GM12874 (cell line): ENCODE measurements at regions not wholly inside any gene's neighbourhood (a gene's known extent, or its start where the extent isn't known, plus 50 kb on each side); places are given as distances from the start of the nearest gene placed in this dataset.

Experiments
- CTCF ChIP-seq: IDR thresholded peaks from 2 replicates; pipeline ENCODE4 v1.5.1; 2011; ENCODE audit warnings: low read depth, mild to moderate bottlenecking, control low read depth, low read length, moderate library complexity; ENCODE audit not compliant: insufficient read depth

DNA sequence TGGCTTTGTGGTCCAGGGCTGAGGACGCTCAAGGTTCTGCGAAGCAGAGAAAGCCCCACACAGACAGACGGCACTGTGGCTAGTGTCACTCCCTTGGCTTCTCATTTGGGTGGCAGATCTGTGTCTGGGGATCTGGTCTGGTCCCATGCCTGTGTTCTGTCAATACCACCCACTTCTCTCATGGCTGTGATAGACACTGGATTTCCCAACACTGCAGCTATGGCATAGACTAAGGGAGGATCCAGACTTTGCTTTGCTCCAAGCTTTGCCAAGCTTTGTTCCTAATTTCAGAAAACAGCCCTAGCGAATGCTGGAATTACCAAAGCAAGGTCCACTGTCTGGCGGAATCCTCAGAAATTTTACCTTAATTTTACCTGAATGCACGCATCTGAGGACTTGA is 62.1 kb downstream of the GADD45G start:
- no peak for TF ChIP-seq CTCF

- no peak for TF ChIP-seq CTCF
Measured at GRCh38 chr9:89667726-89668125, 62.9 kb downstream of the GADD45G start.

DNA sequence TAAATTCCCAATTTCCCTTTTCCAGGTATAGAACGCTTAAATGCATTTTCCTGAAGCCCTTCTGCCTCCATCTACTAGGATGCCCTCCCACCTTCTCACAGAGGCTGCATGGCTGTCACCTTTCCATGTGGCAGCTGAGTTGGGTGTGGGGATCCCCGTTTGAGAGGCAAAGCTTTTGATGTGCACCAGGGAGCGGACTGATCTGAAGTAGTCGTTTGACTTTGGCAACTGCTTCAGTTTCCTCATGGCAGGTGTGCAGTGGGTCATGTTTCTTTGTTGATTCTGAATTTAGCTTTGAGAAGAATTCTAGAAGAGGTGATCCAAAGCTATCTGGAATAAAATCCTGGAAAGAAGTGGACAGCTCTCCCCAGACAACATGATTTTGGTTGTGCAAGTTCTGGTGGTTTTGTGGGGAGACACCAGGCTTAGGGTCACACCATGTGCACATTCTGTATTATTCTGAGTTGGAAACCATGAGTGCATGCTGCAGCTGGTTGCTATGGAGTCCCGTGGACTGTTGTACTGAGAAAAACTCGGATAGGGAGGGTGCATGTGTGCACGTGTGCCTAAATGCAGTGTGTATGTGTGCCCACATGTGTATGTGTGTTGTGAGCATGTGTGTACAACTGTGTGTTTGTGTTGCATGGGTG is 63.5 kb downstream of the GADD45G start:
- TF ChIP-seq CTCF, result no peak

- no peak for TF ChIP-seq CTCF
Measured at GRCh38 chr9:89668866-89669246, 64.0 kb downstream of the GADD45G start.

DNA sequence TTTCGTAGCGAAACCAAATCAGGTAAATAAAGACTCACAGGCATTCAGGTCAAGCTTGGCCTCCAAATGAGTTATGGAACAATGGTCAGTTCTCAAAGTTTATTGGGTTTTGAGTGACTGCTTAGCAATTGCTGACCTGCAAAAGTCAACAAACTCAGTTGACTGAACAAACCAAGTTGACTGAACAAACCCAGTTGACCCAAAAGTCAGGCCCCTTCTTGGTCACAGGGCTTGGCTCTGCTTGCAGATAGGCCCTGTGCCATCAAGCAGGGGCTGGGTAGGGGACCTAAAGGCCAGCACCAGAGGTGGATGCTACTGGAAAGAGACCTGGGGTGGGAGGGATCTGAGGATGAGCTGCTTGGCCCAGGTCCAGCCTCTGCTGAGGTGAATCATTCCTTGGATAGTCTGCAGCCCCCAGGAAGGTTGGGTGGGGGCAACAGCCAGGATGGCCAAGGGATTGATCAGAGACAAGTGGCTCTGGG is 64.6 kb downstream of the GADD45G start:
- no peak for TF ChIP-seq CTCF

DNA sequence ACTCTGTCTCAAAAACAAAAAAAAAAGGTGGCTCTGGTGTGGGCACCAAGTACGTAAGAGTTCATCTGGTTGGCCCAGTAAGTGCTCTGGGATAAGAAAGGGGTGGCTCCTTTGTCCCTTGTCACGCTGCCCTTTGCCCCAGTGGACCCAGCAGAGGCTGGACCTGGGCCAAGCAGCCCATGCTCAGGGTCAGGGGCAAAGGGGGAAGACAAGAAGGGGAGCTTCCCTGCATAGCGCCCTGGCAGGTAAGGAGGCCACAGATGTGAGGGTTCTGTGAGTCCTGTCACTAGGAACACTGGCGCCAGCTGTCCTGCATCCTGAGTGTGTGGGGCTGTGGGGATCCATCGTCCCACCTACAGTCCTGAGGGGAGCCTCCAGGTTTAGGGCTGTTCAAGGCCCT is 65.3 kb downstream of the GADD45G start:
- no peak for TF ChIP-seq CTCF

DNA sequence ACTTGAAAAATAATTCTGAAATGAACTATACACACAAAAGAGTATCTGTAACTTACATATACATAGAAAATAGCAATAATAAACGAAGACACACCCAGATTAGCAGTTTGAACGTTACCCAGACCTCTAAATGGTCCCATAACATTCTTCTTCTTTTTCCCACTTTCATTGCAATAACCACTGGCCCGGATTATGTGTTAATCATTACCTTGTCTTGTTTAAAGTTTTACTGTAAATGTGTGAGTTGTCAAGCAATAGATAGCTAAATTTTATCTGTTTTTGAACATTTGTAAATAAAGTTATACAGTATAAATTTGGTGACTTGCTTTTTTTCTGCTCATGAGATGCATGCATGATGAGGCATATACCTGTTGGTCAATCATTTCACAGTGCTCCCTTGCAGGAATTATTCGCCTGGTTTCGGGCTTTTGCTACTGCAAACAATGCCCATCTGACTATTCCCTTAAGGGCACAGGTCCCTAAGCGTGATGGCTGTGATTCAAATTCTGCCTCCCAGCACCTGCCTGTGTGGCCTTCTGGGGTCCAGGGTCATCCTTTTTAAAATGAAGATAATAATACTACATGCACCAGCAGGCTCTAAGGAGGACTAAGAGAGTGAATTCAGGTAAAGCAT is 66.1 kb downstream of the GADD45G start:
- no peak for TF ChIP-seq CTCF
